ENCODE measurements at regions not wholly inside any gene's neighbourhood (a gene's known extent, or its start where the extent isn't known, plus 50 kb on each side); places are given as distances from the start of the nearest gene placed in this dataset.

GRCh38 chr6:33910594-33910993 is 106.8 kb upstream of the MLN start:
- Histone ChIP-seq H3K4me3 (no peak overlapping the region), H3K27me3 (replicated peaks in 1 of 2; ENCODE audit: control insufficient read depth in 2 of 2, insufficient read depth in 2 of 2, low read length in 1 of 2) (no peaks in the 10 kb centered on the region), H3K27ac (ENCODE audit: control insufficient read depth, insufficient read depth) (no peak overlapping the region), H3K4me1 (ENCODE audit: control insufficient read depth, insufficient read depth, low read length) (peaks cover 23% of the 10 kb centered on the region), H2AFZ (ENCODE audit: control insufficient read depth, low read depth, low read length) (no peak overlapping the region), H3K4me2 (ENCODE audit: control insufficient read depth, insufficient read depth) (no peak overlapping the region), H3K79me2 (ENCODE audit: control insufficient read depth, insufficient read depth, low read length) (no peaks in the 10 kb centered on the region), H3K36me3 (ENCODE audit: control insufficient read depth in 2 of 2, insufficient read depth in 2 of 2, low read length in 1 of 2) (no peaks in the 10 kb centered on the region), H3K9me3 (replicated peaks; ENCODE audit: control insufficient read depth, insufficient read depth, low read length) (no peaks in the 10 kb centered on the region), H3K9ac (ENCODE audit: control insufficient read depth, insufficient read depth, low read length) (no peak overlapping the region), H4K20me1 (ENCODE audit: control insufficient read depth, insufficient read depth) (no peaks in the 10 kb centered on the region)
- TF ChIP-seq, protein P1, sequence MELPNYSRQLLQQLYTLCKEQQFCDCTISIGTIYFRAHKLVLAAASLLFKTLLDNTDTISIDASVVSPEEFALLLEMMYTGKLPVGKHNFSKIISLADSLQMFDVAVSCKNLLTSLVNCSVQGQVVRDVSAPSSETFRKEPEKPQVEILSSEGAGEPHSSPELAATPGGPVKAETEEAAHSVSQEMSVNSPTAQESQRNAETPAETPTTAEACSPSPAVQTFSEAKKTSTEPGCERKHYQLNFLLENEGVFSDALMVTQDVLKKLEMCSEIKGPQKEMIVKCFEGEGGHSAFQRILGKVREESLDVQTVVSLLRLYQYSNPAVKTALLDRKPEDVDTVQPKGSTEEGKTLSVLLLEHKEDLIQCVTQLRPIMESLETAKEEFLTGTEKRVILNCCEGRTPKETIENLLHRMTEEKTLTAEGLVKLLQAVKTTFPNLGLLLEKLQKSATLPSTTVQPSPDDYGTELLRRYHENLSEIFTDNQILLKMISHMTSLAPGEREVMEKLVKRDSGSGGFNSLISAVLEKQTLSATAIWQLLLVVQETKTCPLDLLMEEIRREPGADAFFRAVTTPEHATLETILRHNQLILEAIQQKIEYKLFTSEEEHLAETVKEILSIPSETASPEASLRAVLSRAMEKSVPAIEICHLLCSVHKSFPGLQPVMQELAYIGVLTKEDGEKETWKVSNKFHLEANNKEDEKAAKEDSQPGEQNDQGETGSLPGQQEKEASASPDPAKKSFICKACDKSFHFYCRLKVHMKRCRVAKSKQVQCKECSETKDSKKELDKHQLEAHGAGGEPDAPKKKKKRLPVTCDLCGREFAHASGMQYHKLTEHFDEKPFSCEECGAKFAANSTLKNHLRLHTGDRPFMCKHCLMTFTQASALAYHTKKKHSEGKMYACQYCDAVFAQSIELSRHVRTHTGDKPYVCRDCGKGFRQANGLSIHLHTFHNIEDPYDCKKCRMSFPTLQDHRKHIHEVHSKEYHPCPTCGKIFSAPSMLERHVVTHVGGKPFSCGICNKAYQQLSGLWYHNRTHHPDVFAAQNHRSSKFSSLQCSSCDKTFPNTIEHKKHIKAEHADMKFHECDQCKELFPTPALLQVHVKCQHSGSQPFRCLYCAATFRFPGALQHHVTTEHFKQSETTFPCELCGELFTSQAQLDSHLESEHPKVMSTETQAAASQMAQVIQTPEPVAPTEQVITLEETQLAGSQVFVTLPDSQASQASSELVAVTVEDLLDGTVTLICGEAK (IDR thresholded peaks at IDR 0.05; ENCODE audit: borderline replicate concordance): no peak
- TF ChIP-seq RB1 (IDR thresholded peaks at IDR 0.05; ENCODE audit: borderline replicate concordance) (no peak), NRF1 (conservative IDR thresholded peaks at IDR 0.05; ENCODE audit: low read depth, low read length) (no peak), KAT2A (conservative IDR thresholded peaks at IDR 0.05; ENCODE audit: control insufficient read depth, low read depth, low read length) (no peak), HDAC6 (IDR thresholded peaks at IDR 0.05; ENCODE audit: unreplicated experiment) (no peak), NFIC (IDR thresholded peaks at IDR 0.05; ENCODE audit: low read depth, low read length) (no peak), TCF12 (IDR thresholded peaks at IDR 0.05; ENCODE audit: low read depth, low read length) (no peak), LARP7 (IDR thresholded peaks at IDR 0.05) (no peak), ZNF274 (IDR thresholded peaks at IDR 0.05; ENCODE audit: insufficient read depth, insufficient read length) (no peak), FOS (IDR thresholded peaks at IDR 0.05; ENCODE audit: borderline replicate concordance, extremely low read depth, insufficient read length) (no peak), GATAD2B (conservative IDR thresholded peaks at IDR 0.05; ENCODE audit: low read depth) (no peak), CEBPB (IDR thresholded peaks at IDR 0.05; ENCODE audit: borderline replicate concordance in 1 of 2, low read depth in 2 of 2, low read length in 2 of 2) (no peak)
- no peak for DNase-seq (ENCODE audit: low read depth, low spot score)
- in situ Hi-C loops (cut with MboI) (no loop called here), intact Hi-C loops (cut with micrococcal nuclease; ENCODE audit: unreplicated experiment) (no loop called here)
- no TSS peak for BruUV-seq (replicated peaks)
- WGBS (ENCODE audit: insufficient coverage, insufficient replicate concordance, low lambda C conversion rate, missing lambda C conversion rate): 23% methylated on average over 4 of the region's 5 CpGs
- ChIA-PET SMC1A (ENCODE audit: uncharacterized antibody, unreplicated experiment) (interaction anchor here (0.6 kb wide), 1 partner anchor 1142 kb away, joined by 3 read pairs; no protein-coding TSS in a partner anchor), RAD21 (ENCODE audit: unreplicated experiment) (interaction anchor here (0.6 kb wide), 1 partner anchor 137 kb away, joined by 3 read pairs; no protein-coding TSS in a partner anchor), CTCF (no interaction called here), POLR2A (no interaction called here)
- ATAC-seq: no peak
- no peak for FAIRE-seq
